Endothelial cell (in vitro differentiated cells): ENCODE measurements at regions not wholly inside any gene's neighbourhood (a gene's known extent, or its start where the extent isn't known, plus 50 kb on each side); places are given as distances from the start of the nearest gene placed in this dataset.

ENCODE experiments used
- DNase-seq: peaks from one replicate; pipeline ENCODE4 v3.0.0; 2021; ENCODE audit warnings: low spot score
- H3K27ac Mint-ChIP-seq: one replicate; pipeline ENCODE4 v1.8.0; 2021; ENCODE audit warnings: mixed read lengths, inconsistent platforms; ENCODE audit not compliant: unreplicated experiment
- H3K27me3 Mint-ChIP-seq: one replicate; pipeline ENCODE4 v1.8.0; 2021; ENCODE audit warnings: mild to moderate bottlenecking, moderate library complexity, mixed read lengths, inconsistent platforms; ENCODE audit not compliant: unreplicated experiment
- H3K36me3 Mint-ChIP-seq: one replicate; pipeline ENCODE4 v1.8.0; 2021; ENCODE audit warnings: mild to moderate bottlenecking, low read depth, mixed read lengths, inconsistent platforms; ENCODE audit not compliant: unreplicated experiment
- H3K4me1 Mint-ChIP-seq: one replicate; pipeline ENCODE4 v1.8.0; 2021; ENCODE audit warnings: mild to moderate bottlenecking, mixed read lengths, inconsistent platforms; ENCODE audit not compliant: unreplicated experiment
- H3K4me3 Mint-ChIP-seq: one replicate; pipeline ENCODE4 v1.8.0; 2021; ENCODE audit warnings: mild to moderate bottlenecking, mixed read lengths, inconsistent platforms; ENCODE audit not compliant: unreplicated experiment
- H3K9me3 Mint-ChIP-seq: one replicate; pipeline ENCODE4 v1.8.0; 2021; ENCODE audit warnings: mixed read lengths, inconsistent platforms; ENCODE audit not compliant: unreplicated experiment
- TF ChIP-seq, protein P1 (sequence below): fragments of 200-600 bp; sonication (generic); IDR thresholded peaks from one replicate; pipeline ENCODE4 v1.5.0; 2021; ENCODE audit warnings: antibody characterized with exemption; ENCODE audit not compliant: unreplicated experiment

DNA sequence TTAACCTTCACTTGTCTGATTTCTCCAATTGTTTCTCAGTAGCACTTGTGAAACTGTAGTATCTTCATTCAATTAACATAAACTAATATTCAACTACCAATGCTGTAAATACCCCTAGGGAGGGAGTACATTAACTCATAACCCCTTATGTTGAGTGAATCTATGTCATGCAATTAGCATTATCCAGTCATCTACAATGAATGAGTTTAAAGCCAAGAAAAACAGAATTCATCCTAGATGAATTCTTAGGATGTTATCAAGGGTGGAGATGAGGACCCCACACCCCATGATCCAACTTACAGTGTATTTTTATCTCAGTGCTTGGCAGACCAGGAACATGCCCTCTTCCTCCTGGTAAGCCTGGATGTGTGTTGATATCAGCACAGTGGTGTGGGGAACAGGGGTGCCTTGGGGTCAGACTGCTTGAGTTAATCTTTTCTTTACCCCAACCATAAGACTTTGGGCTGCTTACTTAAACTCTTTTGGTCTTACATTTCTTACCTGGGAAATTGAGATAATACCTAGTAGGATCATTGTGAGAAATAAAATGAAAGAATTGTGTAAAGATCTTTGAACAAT lies 62.1 kb upstream of the SCOC start:
- TF ChIP-seq, protein P1, sequence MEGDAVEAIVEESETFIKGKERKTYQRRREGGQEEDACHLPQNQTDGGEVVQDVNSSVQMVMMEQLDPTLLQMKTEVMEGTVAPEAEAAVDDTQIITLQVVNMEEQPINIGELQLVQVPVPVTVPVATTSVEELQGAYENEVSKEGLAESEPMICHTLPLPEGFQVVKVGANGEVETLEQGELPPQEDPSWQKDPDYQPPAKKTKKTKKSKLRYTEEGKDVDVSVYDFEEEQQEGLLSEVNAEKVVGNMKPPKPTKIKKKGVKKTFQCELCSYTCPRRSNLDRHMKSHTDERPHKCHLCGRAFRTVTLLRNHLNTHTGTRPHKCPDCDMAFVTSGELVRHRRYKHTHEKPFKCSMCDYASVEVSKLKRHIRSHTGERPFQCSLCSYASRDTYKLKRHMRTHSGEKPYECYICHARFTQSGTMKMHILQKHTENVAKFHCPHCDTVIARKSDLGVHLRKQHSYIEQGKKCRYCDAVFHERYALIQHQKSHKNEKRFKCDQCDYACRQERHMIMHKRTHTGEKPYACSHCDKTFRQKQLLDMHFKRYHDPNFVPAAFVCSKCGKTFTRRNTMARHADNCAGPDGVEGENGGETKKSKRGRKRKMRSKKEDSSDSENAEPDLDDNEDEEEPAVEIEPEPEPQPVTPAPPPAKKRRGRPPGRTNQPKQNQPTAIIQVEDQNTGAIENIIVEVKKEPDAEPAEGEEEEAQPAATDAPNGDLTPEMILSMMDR: no peak
- Mint-ChIP-seq H3K36me3 (no peaks in the 10 kb centered on the region), H3K27me3 (no peaks in the 10 kb centered on the region), H3K27ac (no peak overlapping the region), H3K4me1 (peaks cover under 1% of the 10 kb centered on the region), H3K9me3 (no peaks in the 10 kb centered on the region), H3K4me3 (no peak overlapping the region)
- no peak for DNase-seq

DNA sequence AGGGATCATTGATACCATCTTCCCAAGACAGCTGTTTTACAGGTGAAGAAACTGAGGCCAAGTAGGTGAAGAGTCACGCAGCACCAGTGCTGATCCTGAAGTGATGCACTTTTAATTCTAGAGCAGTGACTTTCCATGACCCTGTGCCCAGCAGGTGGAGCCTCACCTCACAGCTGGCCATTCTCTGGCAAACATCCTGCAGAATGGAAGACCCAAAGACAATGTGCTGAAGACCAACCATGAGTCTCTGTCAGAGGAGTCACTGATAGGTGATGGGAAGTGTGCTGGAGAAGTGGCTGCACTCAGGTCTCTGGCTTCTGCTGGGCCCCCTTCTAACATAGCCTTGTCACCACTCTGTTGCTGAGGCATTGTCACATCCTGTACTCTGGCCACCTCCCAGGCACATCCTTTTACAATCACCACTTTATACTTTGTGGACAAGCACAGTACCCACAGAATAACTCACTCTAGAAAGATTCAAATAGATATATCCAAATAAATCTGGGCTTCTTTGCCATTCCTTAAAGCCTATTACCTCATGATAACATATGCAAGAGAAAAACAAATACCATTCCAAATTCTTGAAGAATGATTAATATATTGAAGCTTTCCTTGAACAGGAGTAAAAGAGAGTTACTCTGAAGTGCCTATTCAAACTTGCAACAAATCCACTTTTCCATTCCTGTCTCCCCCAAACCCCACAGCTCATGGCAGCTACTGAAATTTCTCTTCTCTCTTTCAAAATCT lies 64.1 kb upstream of the SCOC start:
- no peaks in the 10 kb centered on the region for H3K27me3 Mint-ChIP-seq
- TF ChIP-seq, protein P1: no peak
- DNase-seq: no peak

DNA sequence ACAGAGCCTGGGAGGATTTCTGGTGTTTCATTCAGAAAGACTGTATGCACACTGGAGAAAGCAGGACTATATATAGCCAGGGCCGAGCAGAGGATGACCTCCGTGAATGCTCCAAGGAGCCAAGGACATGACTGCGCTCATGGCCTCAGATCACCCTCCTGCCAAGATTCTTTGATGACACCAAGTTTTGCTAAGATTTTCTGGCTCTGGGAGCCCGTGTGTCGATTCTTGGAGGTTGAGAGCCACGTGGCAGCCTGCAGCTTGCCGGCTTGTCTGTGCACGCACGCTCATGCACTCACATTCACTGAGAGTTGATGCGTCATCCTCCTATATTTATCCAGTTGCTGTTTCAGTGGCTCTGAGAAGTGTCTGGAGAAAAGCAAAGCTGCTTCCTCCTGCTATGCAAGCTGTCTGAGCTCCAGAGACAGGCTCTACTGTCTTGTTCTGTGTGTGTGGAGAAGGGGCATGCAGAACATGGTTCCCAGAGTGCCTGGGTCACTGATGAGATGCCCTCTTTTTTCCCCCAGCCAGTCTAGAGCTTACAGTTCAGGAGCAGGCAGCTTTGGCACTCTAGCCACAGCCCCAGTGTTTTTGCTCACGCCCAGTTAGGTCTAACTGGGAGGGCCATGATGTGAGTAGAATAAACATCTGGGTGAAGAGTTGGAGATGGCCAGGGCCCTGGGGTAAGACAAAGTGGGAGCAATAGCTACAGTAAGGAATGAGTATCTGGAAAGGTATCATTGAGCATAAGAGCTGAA lies 64.9 kb upstream of the SCOC start:
- Mint-ChIP-seq H3K4me1 (peaks cover 21% of the 10 kb centered on the region), H3K4me3 (no peak overlapping the region), H3K9me3 (no peaks in the 10 kb centered on the region), H3K27ac (no peak overlapping the region), H3K27me3 (no peaks in the 10 kb centered on the region), H3K36me3 (no peaks in the 10 kb centered on the region)
- no peak for DNase-seq
- TF ChIP-seq, protein P1: no peak

More for the DNA sequence above, 64.1 kb upstream of the SCOC start:
- Mint-ChIP-seq H3K9me3 (no peaks in the 10 kb centered on the region), H3K36me3 (no peaks in the 10 kb centered on the region), H3K27ac (no peak overlapping the region), H3K4me3 (no peak overlapping the region), H3K4me1 (peaks cover 13% of the 10 kb centered on the region)

DNA sequence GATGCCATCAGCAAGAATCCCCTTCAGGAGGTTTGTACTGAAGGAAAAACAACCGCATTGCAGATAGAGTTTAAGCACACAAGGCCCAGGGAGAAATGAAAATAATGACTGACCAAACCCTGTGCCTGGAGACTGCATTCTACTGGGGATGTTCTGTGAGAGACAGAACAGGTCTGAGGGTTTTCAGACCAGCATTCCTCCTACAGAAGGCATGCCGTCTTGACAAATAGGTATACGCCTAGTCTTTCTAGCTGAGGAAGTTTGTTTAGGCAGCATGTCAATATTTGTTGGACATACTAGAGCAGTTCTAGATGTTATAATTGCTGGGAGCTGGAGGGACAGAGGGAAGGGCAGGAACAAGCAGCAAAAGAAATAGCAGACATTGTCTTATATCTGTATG lies 68.4 kb upstream of the SCOC start:
- H3K27ac Mint-ChIP-seq: no peak overlapping the region
- no peak overlapping the region for H3K4me3 Mint-ChIP-seq
- no peaks in the 10 kb centered on the region for H3K36me3 Mint-ChIP-seq
- H3K9me3 Mint-ChIP-seq: no peaks in the 10 kb centered on the region
- peaks cover 43% of the 10 kb centered on the region for H3K4me1 Mint-ChIP-seq
- no peak for DNase-seq
- no peaks in the 10 kb centered on the region for H3K27me3 Mint-ChIP-seq
- TF ChIP-seq, protein P1: no peak
